ENCODE measurements at regions not wholly inside any gene's neighbourhood (a gene's known extent, or its start where the extent isn't known, plus 50 kb on each side); places are given as distances from the start of the nearest gene placed in this dataset.

DNA sequence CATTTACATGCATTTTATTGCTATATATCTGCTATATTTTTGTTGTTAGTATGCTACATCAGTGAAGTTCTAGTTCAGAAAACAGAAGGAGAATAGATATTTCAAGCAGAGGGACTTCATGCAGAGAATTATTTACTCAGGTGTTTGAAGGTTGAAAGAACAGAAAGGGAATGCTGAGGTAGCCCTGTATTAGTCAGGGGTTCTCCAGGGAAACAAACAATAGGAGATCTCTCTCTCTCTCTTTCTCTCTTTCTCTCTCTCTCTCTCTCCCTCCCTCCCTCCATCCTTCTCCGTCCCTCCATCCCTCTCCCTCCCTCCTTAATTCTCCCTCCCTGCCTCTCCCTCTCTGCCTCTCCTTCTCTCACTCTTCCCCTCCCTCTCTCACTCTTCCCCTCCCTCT is 114.3 kb upstream of the TDRD3 start:
- DNase-seq (ENCODE audit: low read depth) = no peak

DNA sequence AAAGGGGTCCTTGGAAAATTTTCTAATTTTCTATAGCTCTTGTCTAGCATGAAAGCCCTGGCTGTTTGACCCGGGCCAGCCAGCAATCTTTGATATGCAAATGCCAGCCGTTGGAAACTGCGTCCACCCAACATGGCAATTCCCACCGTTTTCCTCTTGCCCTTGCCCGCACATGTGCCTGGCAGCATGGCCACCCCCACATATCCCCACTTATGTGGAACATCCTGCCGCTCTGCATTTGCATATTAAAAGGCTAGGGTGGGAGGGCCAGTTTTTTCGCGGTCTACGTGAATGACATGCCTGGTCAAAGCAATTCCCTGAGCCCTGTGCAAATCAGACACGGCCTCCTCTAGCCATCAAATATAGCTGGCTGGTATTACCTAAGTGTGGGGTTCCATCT is 110.3 kb upstream of the TDRD3 start:
- DNase-seq (ENCODE audit: low read depth) = no peak

DNA sequence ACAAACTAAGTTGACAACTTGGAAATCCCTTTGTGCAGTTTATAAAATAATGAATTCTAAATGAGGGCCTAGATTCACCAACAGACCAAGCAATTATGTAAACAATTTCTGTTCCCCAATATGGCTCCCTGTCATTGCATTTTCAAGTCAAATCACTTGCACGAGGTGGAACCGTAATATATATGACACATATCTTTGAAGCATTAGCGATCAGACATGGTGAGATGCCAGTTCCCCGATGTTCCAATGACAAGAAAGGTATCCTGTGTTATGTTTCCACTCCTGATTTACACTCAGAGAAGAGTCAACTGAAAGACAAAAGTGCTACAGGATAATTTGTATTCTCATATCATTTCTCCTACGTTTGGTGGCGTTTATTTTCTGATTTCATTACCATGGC is 108.5 kb upstream of the TDRD3 start:
- no peak for DNase-seq (ENCODE audit: low read depth)

DNA sequence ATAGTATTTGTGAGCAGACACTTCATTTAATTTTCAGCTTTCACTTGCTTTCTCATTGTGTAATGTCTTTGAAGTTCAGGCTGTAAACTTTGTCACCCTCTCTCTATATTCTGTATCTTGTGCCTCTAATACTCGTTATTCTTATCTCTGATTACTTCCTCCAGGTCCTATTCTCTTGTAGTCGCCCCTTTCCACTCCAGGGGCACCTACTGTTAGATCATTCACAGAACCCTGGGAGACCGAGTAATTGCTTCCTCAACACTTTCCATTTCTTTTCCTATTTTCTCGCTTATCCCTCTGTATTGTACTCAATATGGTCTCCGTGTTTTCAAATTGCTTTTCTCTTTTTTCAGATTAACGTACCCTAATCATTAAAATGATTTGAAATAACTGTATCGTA is 93.9 kb upstream of the TDRD3 start:
- no peak for DNase-seq (ENCODE audit: low read depth)

DNA sequence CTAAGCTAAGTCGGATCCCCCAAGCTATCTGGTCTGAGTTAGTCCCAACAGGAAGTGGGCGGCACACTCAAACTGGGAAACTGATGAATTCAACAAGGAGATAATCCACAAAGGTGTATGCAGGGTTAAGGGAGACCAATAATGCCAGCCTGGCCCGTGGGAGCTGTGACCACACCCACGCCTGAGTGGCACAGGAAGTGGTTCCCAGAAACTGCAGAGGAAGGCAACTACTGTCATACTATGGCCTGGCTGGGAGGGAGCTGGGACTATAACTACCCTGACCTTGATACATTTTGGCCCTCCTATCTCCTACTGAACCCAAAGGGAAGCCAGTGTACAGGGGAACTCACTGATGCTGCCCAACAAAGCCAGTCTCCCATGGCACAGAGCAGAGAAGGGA is 85.5 kb upstream of the TDRD3 start:
- no peak for DNase-seq (ENCODE audit: low read depth)

DNA sequence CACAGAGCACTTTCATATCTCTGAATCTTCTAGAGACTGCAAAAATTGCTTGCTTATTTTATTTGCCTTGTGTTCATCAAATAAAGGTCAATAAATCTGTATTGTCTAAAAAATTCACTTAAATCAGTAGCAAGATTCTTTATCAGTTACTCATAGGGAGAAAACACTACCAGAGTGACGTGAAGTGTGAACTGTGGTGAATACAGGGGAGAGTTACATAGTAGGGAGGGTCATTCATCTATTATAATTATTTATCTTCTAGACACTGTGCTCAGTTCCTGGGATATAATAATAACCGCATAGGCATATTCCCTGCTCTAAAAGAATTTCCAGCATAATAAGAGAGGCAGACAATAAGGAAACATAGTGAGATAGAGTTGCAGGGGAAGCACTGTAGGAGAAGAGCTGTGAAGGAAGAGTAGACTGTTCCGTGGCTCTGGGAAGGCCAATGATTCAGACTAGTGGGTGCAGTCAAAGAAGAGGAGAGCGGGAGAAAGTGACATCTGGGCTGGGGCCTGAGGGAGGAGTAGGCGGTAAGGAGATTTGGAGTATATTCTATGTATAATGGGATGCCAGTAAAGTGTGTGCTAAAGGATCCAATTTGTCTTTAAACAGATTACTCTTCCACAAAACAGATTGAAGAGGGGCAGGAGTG is 84.0 kb upstream of the TDRD3 start:
- DNase-seq (ENCODE audit: low read depth) = no peak

DNA sequence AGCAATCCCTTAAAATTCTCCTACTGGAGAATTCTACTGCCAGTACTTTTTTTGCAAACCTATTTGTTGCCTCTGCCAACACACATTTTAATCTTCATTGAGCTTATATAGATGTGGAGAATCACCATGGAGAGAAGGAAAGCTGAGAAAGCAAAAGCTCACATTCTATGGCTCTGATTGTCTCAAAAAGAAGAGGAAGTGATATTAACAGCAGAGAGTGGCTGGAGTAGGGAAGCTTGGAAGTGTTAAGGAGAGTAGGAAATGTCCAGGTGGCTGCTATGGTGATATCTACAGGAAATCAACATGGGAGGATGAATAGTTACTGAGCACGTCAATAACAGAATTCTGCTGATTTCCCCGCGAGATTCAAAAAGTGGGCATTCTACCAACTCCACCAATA is 78.8 kb upstream of the TDRD3 start:
- no peak for DNase-seq (ENCODE audit: low read depth)

DNA sequence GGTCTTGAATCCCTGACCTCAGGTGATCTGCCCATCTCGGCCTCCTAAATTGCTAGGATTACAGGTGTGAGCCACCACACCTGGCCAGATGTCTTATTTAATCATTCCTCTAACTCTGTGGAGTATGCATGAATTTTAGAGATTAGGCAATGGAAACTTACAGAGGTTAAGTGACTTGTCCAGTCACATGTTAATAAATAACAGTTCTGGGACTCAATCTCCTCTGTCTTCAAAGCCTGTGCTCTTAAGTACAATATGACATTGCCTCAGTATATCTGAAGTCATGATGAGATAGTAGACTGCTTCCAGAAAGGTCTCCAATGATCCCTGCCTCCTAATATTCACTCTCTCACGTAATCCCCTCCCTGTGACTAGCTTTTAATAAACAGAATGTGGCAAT is 72.9 kb upstream of the TDRD3 start:
- DNase-seq (ENCODE audit: low read depth) = no peak

DNA sequence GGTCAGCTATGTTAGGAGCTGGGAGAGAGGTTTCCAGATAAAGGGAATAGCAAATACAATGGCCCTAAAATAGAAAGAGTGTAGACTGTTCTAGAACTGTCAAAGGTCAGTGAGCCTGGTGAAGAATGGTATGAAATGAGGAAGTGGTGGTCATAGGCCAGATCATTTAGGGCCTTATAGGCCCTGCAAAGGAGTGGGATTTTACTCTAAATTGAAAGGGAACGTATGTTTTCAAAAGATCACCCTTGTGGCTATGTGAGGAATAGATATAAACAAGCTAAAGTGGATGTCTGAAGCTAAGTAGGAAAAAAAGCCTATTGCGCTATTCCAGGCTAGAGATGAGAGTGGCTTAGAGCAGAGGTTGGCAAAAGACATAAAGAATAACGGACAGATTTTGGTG is 70.7 kb upstream of the TDRD3 start:
- no peak for DNase-seq (ENCODE audit: low read depth)

DNA sequence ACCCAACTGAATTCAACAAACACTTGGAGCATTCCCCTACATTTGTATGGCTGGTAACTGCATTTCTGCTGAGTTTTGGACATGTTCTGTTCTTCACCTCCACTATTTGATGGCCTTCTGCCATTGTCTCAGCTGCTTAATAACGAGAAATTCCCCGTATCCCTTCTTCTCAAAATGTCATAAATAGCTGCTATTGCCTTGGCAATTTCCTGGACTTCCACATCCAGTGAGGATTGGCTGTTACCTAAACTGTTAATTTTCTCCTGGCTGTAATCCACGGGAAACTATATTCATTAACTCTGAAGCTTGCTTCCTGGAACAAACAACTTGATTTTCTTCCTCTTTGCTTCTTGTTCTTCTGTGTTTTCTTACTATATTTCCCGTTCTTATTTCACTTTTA is 69.5 kb upstream of the TDRD3 start:
- DNase-seq (ENCODE audit: low read depth) = no peak

DNA sequence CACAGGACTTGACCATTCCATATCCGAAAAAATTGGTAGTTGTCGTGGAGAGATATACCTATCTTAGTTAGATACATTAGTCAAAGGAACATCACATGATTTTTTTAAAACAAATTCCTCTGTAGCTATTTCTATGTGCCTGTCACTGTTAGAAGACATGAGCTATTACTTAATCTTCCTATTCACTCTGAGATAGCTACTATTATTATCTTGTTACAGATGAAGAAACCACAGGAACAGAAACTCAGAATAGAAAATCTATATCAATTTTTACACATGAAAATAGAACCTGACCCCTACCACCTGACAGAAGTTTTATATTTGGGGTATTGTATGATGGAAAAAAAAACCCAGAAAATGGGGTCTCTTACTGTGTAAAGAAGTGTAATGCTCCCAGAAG is 68.9 kb upstream of the TDRD3 start:
- no peak for DNase-seq (ENCODE audit: low read depth)

DNA sequence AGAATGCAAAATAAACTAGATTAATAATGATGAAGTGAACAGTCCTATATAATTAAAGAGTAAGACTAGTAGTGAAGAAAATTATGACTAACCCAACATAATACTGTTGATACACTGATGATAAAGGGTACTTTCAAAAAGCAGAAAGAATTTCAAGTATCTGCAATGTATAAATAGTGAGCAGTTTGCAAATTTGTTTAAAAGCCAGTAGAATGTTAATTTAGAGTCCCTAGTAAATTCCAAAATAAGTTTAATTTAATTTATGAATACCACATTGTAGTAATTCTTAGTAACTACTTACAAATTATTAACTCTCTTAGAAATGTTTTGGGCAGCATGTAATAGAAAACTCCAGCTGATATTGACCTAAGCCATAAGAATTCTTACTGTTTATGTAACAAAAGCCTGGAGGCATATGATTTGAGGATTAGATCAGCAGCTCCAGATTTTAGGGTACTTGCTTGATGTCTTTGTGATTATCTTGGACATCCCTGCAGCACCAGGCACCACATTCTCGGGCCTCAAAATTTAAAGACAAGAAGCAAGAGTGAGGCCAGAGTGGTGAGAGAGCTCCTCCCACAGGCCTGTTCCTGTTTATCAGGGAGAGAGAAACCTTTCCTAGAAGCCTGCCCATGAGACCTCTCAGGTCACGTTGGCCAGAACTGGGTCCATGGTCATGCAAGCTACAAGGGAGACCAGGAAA is 67.6 kb upstream of the TDRD3 start:
- peak; percentile 54 for DNase-seq (ENCODE audit: low read depth)

DNA sequence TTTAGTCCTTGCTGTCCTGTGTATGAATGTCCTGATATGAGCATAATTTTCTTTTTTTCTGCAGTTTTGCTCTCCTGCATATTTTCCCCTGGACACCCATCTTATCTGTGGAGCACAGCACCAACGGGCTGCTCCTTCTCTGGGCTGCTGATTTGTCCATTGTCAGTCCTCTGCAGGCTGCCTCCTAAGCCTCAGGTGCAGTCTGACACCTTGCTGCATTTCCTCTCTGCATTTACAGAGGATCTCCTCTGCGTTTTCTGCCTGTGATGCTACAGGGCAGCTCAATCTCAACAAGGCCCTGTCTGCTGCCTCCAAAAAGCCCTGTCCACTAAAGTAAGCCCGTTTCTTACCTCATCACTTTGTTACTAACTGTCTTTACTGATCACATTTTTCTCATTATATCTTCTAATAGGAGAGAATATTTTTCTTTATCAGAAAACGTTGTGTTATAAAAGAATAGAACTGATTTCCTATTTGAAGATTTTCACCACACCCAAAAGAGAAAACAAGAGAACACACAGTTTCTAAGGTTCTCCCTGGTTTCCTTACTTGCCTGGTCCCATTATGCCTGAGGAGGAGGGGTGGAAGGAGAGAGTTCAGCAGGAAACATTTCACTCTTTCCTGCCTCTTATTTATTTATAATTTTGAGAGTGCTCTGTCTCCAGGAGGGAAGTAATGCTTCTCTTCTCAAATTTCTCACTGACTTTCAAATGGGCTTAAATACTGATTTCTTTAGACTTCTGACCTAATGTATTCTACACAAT is 65.6 kb upstream of the TDRD3 start:
- DNase-seq (ENCODE audit: low read depth) = no peak

DNA sequence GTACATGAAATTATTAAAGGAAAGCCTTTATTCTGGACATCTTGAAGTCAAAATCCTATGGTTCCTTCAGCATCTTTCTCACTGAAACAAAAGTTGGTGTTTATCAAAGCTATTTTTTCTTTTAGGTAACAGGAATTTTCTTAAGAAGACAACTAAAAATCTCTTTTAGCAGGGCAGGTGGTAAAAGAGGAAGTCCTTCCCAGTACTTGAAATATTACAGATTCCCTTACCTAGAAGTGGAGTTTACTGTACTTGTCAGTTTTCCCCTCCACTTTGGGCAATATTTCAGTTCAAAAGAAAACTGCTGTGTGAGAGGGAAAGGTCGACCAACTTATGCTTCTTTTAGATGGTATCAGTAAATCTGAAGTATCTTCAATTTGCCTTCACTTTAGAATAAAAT is 64.3 kb upstream of the TDRD3 start:
- DNase-seq (ENCODE audit: low read depth) = no peak

DNA sequence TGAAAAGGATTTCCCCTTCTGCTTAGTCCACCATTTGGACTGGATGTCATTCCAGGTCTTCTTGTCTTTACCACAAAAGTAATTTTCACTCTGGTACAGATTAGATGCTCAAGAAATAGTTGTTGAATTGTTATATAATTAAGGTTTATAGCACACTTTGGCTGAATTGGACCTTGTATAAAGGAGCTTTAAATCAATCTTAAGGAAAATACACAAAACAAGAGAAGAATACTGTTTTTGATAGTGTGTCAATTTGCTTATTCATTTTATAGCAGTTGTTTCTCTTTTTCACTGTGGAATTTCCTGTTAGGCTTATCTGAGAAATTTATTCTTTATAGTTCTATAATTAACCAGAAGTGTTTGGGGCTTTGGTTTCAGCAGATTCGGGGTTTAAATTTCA is 62.7 kb upstream of the TDRD3 start:
- DNase-seq (ENCODE audit: low read depth) = no peak

DNA sequence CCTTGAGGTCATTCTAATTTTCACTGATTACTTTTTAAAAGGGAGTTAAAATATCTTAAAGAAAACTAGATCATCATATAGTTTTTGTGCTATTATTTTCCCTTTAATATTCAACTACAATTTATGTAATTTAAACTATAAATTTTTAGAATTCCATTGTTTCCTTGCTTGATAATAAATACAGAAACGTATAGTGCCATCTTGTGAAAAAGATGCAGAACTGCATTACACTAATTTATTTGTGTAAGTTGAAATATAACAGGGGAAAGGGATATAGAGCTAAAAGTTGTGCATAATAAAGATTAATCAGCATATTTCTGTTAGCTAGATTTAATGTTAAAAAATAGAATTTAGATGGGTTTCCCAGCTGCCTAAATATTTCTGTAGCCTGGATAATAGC is 61.5 kb upstream of the TDRD3 start:
- DNase-seq (ENCODE audit: low read depth) = peak; percentile 25

DNA sequence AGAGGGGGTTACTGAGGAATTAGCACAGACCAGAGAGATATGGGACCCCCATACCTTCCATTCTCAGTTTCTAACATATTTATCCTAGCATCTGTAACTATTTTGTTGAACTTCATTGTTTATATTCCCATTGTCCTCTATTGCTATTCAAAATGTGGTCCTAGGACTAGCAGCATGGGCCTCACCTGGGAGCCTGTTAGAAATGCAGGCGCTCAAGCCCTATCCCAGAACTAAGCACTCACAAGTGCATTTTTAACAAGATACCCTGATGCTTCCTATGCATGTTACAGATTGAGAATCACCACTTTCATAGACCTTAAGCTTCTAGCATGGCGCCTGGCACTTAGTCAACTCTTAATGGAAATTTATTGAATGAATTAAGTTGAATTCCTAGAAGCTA is 58.3 kb upstream of the TDRD3 start:
- no peak for DNase-seq (ENCODE audit: low read depth)

DNA sequence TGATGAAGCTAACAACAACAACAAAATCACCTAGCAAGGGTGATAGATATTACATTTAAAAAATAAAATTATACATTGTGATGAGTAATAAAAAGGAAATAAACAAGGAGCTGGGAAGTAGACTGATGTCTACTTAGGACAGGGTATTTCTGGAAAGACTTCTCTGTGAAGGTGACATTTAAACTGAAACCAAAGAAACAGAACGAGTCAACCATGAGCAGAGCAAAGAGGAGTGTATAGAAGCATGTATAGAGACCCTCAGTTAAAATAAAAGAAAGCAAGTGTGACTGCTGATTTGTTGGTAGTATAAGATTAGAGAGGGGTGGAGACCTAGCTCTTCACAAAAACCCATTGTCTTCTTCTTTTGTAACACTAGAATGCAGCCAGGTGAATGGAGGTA is 53.0 kb upstream of the TDRD3 start:
- DNase-seq (ENCODE audit: low read depth) = no peak

DNA sequence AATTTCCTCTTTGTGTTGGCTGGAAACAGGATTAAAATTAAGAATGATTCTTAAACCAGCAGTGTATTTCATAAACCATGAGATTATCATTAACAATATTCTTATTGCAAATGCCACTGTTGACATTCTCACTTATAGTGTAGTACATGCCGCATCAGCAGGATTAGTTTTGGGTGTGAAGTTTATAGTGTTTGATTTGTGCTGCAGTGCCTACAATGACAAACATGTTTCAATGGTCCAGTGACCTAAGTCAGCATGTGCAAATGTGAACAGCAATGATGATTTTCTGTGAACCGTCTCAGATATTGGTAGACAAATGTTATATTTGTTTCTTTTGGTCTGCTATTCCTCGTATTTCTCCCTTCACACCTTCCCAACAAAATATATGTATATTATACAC is 49.8 kb upstream of the TDRD3 start:
- DNase-seq (ENCODE audit: low read depth) = no peak
